ENCODE measurements at regions not wholly inside any gene's neighbourhood (a gene's known extent, or its start where the extent isn't known, plus 50 kb on each side); places are given as distances from the start of the nearest gene placed in this dataset.

- no peak for TF ChIP-seq CTCF (IDR thresholded peaks at IDR 0.05; ENCODE audit: borderline replicate concordance, extremely low read depth, insufficient read depth)
- Histone ChIP-seq H3K4me3 (ENCODE audit: low read length in 3 of 3) (no peak overlapping the region), H3K4me1 (ENCODE audit: control insufficient read depth in 2 of 3, insufficient read depth in 2 of 3, low read depth in 1 of 3, low read length in 3 of 3) (no peaks in the 10 kb centered on the region), H3K36me3 (ENCODE audit: control insufficient read depth in 2 of 3, insufficient read depth in 3 of 3, low read length in 3 of 3) (no peaks in the 10 kb centered on the region), H3K27ac (ENCODE audit: low read depth in 2 of 2, low read length in 2 of 2) (no peak overlapping the region), H3K9ac (ENCODE audit: low read length in 3 of 3) (no peak overlapping the region), H3K9me3 (ENCODE audit: control insufficient read depth in 2 of 3, insufficient read depth in 1 of 3, low read length in 3 of 3) (peaks cover 0 to 2% (median 0%) of the 10 kb centered on the region in 3 donors), H3K27me3 (ENCODE audit: control insufficient read depth, insufficient read depth, low read length) (no peaks in the 10 kb centered on the region)
- FAIRE-seq (no peak), DNase-seq (no peak)
- intact Hi-C loops (cut with DNase I), result no loop called here
These were observed 389.7 kb upstream of the FAM241A start for GRCh38 chr4:111755571-111755970.

DNA sequence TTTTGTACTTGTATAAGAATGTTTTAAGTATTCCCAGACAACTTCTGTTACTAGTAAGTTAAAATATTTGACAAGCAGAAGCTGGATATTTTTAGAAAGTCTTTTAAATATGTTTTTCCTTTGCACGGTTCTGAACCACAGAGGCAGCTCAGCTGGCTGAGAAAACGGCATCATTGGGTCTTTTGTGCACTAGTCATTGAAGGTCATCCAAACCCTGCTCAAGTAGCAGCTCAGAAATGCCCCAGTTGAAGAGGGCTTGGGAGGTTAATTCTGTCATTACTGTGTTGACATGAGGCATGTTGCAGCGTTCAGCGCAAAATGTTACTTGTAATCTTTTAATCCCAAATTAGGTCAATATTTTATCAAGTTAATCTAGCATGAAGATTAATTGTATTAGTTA, 383.7 kb upstream of the FAM241A start:
- Histone ChIP-seq H3K36me3 (ENCODE audit: control insufficient read depth in 2 of 3, insufficient read depth in 3 of 3, low read length in 3 of 3) (no peaks in the 10 kb centered on the region), H3K9ac (ENCODE audit: low read length in 3 of 3) (no peak overlapping the region), H3K4me1 (ENCODE audit: control insufficient read depth in 2 of 3, insufficient read depth in 2 of 3, low read depth in 1 of 3, low read length in 3 of 3) (no peaks in the 10 kb centered on the region), H3K4me3 (ENCODE audit: low read length in 3 of 3) (no peak overlapping the region), H3K9me3 (ENCODE audit: control insufficient read depth in 2 of 3, insufficient read depth in 1 of 3, low read length in 3 of 3) (no peaks in the 10 kb centered on the region), H3K27me3 (ENCODE audit: control insufficient read depth, insufficient read depth, low read length) (no peaks in the 10 kb centered on the region), H3K27ac (ENCODE audit: low read depth in 2 of 2, low read length in 2 of 2) (no peak overlapping the region)
- intact Hi-C loops (cut with DNase I), result no loop called here
- no peak for FAIRE-seq
- DNase-seq, result peak in 1 of 5 donors; percentile 16
- TF ChIP-seq CTCF (IDR thresholded peaks at IDR 0.05; ENCODE audit: borderline replicate concordance, extremely low read depth, insufficient read depth), result no peak

DNA sequence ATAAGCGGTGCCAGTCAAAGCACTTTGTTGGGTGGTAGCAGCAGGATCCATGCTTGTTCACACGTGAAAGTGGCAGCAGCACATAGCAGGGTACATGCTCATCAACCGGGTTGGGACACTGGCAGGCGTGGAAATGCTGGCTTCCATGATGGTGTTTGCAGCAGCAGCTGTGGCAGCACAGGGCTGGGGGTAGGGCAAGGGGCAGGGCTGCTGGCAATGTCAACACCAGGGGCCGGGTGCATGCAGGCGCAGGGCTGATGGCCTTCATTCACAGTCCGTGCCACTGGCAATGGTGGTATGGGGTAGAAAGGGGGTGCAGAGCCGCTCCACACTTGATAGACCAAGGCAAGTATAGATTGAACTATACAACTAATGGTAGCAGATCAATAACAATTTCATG, 374.7 kb upstream of the FAM241A start:
- Histone ChIP-seq H3K9ac (ENCODE audit: low read length in 3 of 3) (no peak overlapping the region), H3K9me3 (ENCODE audit: control insufficient read depth in 2 of 3, insufficient read depth in 1 of 3, low read length in 3 of 3) (no peaks in the 10 kb centered on the region), H3K4me1 (ENCODE audit: control insufficient read depth in 2 of 3, insufficient read depth in 2 of 3, low read depth in 1 of 3, low read length in 3 of 3) (no peaks in the 10 kb centered on the region), H3K27ac (ENCODE audit: low read depth in 2 of 2, low read length in 2 of 2) (no peak overlapping the region), H3K36me3 (ENCODE audit: control insufficient read depth in 2 of 3, insufficient read depth in 3 of 3, low read length in 3 of 3) (no peaks in the 10 kb centered on the region), H3K27me3 (ENCODE audit: control insufficient read depth, insufficient read depth, low read length) (no peaks in the 10 kb centered on the region), H3K4me3 (ENCODE audit: low read length in 3 of 3) (no peak overlapping the region)
- FAIRE-seq (no peak), DNase-seq (no peak)
- intact Hi-C loops (cut with DNase I), result no loop called here
- no peak for TF ChIP-seq CTCF (IDR thresholded peaks at IDR 0.05; ENCODE audit: borderline replicate concordance, extremely low read depth, insufficient read depth)

DNA sequence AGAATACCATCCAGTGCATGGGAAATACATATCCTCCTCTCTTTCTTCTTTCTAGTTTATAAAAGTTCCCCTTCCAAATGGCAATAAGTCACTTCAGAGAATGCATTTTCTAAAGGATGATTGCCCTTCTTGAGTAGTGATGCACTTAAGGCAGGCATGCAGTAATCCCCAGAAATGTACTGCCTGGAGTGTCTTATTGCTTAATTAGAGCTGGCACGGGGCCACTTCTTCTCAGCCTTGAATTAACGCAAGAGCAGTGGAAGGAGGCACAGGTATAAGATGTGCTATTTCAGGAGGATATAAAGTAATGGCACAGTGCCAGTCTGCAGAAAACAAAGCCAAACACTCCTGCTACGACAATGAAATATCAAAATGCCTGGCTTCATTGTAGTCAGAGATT, 371.4 kb upstream of the FAM241A start:
- H3K4me3 ChIP-seq (ENCODE audit: low read length in 3 of 3), result no peak overlapping the region
- H3K36me3 ChIP-seq (ENCODE audit: control insufficient read depth in 2 of 3, insufficient read depth in 3 of 3, low read length in 3 of 3), result no peaks in the 10 kb centered on the region
- no peaks in the 10 kb centered on the region for H3K4me1 ChIP-seq (ENCODE audit: control insufficient read depth in 2 of 3, insufficient read depth in 2 of 3, low read depth in 1 of 3, low read length in 3 of 3)
- FAIRE-seq, result no peak
- no peaks in the 10 kb centered on the region for H3K27me3 ChIP-seq (ENCODE audit: control insufficient read depth, insufficient read depth, low read length)
- no peak overlapping the region for H3K9ac ChIP-seq (ENCODE audit: low read length in 3 of 3)
- intact Hi-C loops (cut with DNase I), result no loop called here
- no peaks in the 10 kb centered on the region for H3K9me3 ChIP-seq (ENCODE audit: control insufficient read depth in 2 of 3, insufficient read depth in 1 of 3, low read length in 3 of 3)
- TF ChIP-seq CTCF (IDR thresholded peaks at IDR 0.05; ENCODE audit: borderline replicate concordance, extremely low read depth, insufficient read depth), result no peak
- DNase-seq, result no peak
- H3K27ac ChIP-seq (ENCODE audit: low read depth in 2 of 2, low read length in 2 of 2), result no peak overlapping the region
